Stimulated activated CD4-positive, alpha-beta T cell treated with anti-CD3 and anti-CD28 coated beads, Interleukin-4, amount 100 ng/mL, for 4 hours (primary cell): ENCODE measurements at regions not wholly inside any gene's neighbourhood (a gene's known extent, or its start where the extent isn't known, plus 50 kb on each side); places are given as distances from the start of the nearest gene placed in this dataset.
"Not testable (repeated sequence)": the region's sequence is repeated elsewhere in the genome, so short reads cannot be mapped to it uniquely, and the experiment has no call there.

ENCODE experiments used
- DNase-seq, 2 experiments: peaks; one replicate each; pipeline ENCODE4 v3.0.0-alpha.2; 2020

DNA sequence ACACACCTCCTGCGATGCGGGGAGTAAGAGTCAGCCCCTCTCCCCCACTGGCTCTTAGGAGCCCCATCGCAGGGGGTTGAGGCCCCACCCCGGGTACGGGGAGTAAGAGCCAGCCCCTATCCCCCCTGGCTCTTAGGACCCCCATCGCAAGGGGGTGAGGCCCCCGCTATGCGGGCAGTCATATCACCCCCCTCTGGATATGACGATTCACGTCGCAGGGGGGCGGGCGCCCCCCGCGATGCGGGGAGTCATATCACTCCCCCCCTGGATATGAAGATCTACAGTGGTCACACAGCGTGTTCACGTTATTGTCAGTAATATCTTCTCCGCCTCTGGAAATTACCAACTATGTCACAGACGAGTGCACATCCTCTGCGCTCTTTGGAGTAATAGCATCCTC lies 61.1 kb downstream of the DEFB131A start:
- not testable (repeated sequence) for DNase-seq

DNA sequence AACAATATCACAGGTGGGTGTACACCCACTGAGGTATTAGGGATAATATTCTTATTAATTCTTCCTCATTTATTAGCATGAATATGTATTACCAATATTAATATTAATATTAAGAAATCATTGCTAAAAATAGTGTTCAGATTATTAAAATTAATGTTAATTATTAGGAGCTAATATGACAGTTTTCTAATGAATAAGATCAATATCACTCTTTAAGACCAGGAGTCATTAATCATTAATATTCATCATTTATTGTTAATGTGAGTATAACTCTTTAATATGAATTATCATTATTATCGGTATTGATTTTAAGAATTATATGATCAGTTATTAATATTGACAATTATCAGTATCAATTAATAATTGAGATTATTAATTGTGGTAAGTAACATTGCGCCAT lies 62.5 kb downstream of the DEFB131A start:
- DNase-seq = not testable (repeated sequence)

DNA sequence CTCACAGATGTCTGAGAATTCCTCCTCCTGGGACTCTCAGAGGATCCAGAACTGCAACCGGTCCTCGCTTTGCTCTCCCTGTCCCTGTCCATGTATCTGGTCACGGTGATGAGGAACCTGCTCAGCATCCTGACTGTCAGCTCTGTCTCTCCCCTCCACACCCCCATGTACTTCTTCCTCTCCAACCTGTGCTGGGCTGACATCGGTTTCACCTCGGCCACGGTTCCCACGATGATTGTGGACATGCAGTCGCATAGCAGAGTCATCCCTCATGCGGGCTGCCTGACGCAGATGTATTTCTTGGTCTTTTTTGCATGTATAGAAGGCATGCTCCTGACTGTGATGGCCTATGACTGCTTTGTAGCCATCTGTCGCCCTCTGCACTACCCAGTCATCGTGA lies 68.7 kb downstream of the DEFB131A start:
- DNase-seq = not testable (repeated sequence)

DNA sequence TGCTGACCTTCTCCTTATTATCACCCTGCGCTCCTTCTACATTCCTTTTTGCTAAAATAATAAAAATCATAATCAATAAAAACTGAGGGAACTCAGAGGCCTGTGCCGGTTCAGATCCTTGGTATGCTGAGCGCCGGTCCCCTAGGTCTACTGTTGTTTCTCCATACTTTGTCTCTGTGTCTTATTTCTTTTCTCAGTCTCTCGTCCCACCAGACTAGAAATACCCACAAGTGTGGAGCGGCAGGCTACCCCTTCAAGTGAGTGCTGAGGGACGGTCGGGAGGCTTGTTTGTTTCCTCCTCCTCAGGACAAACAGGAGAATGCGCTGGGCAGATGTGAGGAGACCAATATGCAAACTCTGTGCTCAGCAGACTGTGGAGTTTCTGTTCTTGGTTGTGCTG lies 75.4 kb downstream of the DEFB131A start:
- DNase-seq = not testable (repeated sequence)

DNA sequence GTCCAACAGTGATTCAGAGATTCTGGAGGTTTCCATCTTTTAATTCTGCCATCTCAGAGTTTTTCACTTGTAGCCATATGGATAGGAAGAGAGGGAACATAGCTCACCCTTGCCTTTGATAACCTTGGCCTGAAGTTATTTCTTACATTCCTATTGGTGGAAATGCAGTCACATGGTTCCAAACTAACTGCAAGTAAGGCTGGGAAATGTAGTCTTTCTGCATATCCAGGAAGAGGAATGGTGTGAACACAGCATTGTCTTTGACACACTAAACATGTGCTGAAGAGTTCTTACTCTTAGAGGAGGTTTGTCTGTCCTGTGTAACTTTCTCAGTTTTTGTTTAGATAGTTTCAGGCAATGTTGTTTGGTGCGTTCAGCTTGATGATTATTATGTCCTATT lies 78.7 kb downstream of the DEFB131A start:
- not testable (repeated sequence) for DNase-seq

DNA sequence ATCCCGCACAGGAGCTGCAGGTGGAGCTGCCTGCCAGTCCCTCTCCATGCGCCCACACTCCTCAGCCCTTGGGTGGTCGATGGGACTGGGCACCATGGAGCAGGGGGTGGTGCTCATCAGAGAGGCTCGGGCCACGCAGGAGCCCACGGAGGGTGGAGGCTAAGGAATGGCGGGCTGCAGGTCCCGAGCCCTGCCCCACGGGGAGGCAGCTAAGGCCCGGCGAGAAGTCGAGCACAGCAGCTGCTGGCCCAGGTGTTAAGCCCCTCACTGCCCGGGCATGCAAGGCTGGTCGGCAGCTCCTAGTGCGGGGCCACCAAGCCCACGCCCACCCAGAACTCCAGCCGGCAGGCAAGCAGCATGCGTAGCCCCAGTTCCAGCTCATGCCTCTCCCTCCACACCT lies 80.2 kb downstream of the DEFB131A start:
- DNase-seq = not testable (repeated sequence)

DNA sequence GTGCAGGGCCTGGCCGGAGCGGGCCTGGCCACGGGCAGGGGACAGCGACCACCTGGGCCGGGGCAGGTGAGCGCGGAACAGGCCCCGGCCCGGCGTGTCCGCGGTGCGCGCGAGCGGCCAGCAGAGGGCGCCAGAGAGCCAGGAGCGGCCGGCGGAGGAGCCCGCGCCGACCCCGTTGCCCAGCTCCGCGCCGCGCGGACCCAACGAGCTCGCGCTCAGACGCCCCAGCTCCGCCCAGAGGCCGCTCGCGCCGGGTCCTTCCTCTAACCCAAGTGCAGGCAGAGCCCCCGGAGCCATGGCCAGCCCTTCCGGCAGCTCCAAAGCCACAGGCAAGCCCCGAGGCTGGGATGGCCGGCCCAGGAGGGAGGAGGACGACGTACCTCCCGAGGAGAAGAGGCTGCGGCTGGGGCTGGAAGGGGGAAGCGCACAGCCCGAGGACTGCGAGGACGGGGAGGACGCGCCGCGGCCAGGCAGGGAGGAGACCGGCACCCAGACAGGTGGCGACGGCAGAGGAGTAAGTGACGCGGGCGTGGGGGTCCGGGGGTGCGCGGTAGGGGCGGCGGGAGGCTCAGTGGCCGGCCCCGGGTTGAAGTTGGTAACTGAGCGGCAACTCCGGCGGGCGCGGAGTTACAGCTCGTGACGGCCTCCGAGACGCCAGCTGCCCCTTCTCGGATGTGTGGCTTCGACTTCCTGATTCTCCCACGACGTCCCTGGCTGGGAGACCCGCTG lies 88.1 kb downstream of the DEFB131A start:
- peak; percentile 44 to 76 for DNase-seq

DNA sequence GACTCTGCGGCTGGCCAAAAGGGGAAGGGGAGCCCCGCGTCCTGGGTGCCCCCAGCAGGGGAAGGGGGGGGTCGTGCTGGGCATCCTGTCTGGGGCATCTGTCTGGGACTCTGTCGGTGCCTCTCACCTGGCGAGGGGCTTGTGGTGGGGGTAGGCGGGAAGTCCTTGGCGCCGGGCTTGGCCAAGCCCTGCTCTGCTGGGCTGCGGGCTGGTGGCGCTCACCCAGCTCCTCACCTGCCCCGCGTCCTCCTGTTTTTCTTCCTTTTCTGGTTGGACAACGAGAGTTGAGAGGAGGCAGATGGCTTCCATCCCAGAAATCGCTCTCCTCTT lies 88.6 kb downstream of the DEFB131A start:
- DNase-seq = not testable (repeated sequence)

DNA sequence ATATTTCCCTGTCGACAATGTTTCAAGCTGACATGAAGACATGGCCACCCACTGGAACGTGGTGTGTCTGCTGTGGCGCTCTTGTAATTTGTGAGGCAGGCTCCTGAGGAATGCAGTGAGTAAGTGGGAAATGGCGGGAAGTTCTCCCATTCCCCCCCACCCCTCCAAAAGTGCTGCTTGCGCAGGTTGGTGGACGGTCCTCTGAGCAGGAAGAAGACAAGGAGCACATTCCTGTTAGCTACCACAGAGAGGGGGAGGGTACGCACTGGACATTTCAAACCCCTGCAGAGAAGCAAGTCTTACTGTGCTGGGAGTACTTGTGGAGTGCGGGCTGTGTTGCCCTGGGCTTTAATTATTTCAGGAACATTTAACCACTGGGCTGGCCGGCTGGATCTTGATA lies 92.9 kb downstream of the DEFB131A start:
- DNase-seq = not testable (repeated sequence)

DNA sequence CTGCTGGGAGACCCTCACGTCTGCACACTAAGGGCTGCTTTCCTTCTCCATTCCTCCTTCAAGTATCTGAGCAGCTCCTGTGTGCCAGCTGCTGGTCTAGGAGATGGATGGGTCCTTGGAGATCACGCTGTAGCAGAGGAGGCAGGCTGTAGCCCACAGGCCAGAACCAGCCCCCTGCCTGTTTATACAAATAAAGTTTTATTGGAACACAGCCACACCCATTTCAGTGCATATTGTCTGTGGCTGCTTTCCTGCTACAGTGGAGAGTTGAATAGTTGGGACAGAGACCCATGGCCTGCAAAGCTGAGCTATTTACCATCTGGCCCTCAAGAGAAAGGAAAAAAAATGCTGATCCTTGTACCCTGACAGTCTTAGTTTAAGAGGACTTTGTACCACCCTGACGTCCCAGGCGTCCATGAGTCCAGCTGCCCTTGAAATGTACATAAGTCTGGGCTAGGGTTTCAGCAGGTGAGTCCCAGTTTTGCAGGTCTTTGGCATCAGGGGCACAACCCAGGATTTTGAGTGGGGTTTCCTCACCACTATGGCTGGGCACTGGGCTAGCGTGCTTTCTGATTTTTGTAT lies 95.8 kb downstream of the DEFB131A start:
- not testable (repeated sequence) for DNase-seq

DNA sequence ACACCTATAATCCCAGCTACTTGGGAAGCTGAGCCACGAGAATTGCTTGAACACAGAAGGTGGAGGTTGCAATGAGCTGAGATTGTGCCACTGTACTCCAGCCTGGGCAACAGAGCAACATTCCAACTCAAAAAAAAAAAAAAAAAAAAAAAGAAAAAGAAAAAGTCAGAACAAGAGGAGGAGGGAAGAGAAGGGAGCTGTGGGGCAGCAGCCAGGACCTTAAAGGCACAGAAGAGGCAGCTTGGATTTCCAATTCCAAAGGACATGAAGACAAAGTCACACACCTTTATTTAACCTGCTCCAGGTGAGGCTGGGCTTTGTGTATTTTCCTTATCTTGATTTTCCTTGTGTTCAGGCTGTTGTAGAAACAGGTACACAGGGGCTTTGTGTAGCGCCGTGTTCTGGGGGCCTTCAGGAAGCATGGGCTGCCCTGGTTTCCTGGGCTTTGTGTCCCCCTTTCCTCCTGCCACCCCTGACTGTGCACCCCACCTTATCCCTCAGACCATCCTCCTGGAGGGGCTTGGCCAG lies 97.2 kb downstream of the DEFB131A start:
- not testable (repeated sequence) for DNase-seq

DNA sequence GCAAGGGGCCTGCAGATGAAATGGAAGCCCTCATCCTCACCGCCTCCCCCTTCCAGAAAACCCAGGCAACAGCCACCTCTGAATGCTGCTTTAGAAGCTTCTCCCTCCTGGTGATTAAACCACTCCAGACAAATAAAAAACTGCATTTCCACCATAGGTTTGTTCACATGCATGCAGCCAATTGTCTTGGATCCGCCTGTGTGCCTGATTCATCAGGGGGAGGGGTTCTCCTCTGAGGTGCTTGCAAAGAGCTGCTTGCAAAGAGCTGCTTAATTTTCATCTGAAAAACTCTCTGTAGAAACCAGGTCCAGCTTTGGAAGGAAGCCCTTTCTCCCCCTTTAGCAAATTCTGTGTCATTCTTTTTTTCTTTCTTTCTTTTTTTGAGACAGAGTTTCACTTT lies 100.6 kb downstream of the DEFB131A start:
- not testable (repeated sequence) for DNase-seq

DNA sequence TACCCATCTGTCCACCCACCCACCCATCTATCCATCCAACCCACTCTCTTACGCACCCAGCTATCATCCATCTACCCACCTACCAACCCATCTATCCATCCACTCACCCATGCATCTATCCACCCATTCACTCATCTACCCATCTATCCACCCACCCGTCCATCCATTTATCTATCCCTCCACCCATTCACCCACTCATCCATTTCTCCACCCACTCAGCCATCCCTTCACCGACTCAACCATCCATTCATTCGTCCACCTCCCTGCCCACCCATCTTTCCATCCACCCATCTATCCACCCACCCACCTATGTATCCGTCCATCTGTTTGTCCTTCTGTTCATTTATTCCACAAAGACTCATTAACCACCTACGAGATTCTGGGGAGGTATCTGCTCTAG lies 103.3 kb downstream of the DEFB131A start:
- DNase-seq = not testable (repeated sequence)

DNA sequence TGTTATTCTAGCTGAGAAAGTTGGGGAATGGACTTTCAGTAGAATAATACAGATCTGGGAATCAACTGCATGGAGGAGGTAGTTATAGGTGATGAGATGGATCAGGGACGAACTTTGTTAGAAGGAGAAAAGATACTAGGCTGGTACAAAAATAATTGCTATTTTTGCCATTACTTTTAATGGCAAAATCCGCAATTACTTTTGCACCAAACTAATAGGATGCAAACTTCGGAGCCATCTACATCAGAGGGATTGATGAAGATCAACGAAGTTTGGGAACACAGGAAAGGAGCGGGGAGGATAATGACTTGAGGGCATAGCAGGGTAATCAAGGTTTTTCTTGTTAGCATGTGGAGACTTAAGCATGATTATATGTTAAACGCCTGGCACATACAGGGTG lies 111.9 kb downstream of the DEFB131A start:
- DNase-seq = not testable (repeated sequence)

DNA sequence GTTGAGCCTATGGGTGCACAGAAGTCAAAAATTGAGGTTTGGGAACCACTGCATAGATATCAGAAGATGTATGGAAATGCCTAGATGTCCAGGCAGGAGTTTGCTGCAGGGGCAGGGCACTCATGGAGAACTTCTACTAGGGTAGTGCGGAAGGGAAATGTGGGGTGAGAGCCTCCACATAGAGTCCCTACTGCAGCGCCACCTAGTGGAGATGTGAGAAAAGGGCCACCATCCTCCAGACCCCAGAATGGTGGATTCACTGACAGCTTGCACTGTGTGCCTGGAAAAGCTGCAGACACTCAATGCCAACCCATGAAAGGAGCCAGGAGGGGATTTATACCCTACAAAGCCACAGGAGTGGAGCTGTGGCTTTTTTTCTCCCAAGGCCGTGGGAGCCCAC lies 133.7 kb downstream of the DEFB131A start:
- DNase-seq = not testable (repeated sequence)

DNA sequence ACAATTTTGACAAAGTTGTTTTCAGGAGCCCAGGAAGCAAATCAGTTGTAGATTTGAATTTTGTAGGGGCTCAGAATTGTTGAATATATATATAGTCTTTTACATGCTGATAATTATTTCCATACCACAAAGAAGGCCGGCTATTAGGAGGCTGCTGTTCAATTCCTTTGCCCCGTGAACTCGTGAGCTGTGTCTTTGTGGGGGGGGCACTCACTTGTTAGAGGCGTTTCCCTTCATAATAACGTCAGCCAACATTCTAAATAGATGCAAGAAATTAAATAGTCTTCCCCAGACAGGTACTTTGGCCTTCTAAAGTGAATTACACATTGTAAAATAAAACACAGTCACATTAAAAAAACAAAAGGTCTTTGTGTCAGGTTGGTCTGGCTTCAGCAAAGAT lies 138.7 kb downstream of the DEFB131A start:
- not testable (repeated sequence) for DNase-seq

DNA sequence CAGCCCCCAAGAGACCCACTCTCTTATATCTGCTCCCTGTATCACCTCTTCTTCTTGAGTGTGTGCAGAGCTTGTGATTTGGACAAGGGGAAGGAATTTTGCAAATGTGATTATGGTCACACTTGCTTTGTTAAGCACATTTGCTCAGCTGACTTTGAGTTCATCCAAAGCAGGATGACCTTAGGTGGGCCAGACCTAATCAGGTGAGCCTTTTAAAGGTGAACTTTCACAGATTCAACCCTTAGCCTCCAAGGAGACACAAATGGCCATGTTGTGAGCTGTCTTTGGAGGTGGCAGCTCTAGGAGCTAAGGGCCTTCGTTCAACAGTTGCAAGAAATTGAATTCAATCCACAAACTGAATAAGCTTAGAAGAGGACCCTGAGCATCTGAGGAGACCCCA lies 147.8 kb downstream of the DEFB131A start:
- no peak for DNase-seq

DNA sequence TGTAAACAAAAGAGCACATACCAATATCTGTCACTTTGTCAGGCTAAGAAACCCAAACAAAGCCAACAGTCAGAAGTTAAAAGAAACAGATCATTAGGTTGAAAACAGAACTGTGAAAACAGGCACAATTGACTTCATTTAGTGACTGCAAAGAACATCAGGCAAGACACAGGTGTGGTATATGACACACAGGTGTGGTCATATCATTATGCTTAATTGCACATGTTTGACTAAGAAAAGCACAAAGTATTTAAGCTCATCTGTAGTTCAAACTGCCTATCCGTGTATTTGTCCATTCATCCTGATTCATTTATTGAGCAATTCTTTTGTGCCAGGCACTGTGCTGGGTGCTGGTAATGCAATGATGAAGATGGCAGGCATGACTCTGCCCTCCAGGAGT lies 150.7 kb downstream of the DEFB131A start:
- DNase-seq = no peak

DNA sequence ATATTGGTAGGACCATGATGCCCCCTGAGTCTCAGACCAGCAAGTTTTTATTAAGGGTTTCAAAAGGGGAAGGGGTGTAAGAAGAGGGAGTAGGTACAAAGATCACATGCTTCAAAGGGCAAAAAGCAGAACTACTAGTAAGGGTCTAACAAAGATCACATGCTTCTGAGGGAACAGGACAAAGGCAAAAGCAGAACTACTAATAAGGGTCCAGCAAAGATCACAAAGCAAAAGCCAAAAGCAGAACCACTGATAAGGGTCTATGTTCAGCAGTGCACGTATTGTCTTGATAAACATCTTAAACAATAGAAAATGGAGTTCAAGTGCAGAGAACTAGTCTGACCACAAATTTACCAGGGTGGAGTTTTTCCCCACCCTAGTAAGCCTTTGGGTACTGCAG lies 151.3 kb downstream of the DEFB131A start:
- not testable (repeated sequence) for DNase-seq

DNA sequence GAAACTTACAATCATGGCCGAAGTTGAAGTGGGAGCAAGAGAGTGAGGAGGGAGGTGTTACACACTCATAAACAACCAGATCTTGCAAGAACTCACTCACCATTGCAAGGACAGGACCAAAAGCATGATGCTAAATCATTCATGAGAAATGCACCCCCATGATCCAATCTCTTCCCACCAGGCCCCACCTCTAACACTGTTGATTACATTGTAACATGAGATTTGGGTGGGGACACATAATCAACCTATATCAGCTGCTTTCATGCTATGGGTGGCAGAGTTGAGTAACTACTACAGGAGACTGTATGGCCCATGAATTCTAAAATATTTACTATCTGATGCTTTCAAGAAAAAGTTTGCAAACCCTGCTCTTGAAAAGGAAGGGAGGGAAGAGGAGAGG lies 155.1 kb downstream of the DEFB131A start:
- DNase-seq = no peak

DNA sequence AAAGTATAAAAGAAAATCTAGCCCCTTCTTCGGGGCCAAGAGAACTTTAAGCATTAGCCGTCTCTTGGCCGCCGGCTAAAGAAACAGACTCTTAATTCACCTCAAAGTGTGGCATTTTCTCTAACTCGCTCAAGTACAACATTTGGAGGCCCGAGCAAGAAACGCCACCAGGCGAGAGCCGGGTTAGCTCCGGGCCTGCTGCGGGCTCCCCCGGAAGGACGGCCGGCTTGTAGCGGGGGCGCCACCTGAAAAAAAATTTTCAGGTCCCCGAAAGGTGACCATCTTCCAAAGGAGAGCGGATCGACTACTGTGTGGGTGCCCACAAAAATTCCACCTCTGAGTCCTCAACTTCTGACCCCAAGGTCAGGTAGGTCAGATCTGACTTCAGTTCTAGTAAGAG lies 156.0 kb downstream of the DEFB131A start:
- no peak for DNase-seq

DNA sequence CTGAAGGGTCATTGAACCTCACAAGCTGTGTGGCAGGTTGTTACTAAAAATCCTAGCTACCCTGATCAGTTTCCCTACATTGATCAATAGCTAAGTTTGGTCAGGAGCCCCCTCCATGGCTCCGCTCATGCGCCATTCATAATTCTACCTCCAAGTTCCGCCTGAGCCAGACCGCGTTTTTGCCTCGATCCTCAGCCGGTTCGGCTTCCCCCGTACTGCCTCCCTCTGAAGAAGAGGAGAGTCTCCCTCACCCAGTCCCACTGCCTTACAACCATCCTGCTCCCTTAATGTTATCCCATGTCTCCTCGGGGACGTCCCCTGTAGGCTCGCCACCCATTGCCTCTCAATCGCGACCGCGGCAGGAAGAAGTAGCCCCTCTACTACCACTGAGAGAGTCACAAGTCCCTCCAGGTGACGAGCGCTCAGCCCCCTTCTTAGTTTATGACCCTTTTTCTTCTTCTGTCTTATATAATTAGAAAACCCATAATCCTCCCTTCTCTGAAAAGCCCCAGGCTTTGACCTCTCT lies 158.2 kb downstream of the DEFB131A start:
- DNase-seq = no peak

DNA sequence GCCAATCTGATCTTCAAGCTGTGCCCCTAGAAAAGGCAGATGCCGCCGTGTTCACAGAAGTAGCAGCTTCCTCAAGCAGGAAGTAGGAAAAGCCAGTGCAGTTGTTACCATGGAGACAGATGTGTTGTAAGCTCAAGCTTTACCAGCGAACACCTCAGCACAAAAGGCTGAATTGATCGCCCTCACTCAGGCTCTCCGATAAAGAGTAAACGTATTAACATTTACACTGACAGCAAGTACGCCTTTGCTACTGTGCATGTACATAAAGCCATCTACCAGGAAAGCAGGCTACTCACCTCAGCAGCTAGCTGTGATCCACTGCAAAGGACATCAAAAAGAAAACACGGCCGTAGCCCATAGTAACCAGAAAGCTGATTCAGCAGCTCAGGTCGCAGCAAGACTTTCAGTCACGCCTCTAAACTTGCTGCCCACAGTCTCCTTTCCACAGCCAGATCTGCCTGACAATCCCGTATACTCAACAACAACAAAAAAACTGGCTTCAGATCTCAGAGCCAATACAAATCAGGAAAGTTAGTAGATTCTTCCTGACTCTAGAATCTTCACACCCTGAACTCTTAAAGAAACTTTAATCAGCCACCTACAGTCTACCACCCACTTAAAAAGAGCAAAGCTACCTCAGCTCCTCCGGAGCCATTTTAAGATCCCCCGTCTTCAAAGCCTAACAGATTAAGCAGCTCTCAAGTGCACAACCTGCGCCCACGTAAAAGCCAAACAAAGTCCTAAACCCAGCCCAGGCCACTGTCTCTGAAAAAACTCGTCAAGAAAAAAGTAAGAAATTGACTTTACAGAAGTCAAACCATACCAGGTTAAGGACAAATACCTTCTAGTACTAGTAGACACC lies 160.0 kb downstream of the DEFB131A start:
- peak in 1 of 2 experiments; percentile 45 for DNase-seq

DNA sequence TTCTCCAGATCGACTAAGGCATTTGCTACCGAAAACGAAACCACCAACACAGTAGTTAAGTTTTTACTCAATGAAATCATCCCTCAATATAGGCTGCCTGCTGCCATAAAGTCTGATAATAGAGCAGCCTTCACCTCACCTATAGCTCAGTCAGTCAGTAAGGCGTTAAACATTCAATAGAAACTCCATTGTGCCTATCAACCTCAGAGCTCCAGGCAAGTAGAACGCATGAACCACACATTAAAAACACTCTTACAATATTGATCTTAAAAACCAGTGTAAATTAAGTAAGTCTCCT lies 160.6 kb downstream of the DEFB131A start:
- not testable (repeated sequence) for DNase-seq
